ENCODE measurements at regions not wholly inside any gene's neighbourhood (a gene's known extent, or its start where the extent isn't known, plus 50 kb on each side); places are given as distances from the start of the nearest gene placed in this dataset.
"Not testable (repeated sequence)": the region's sequence is repeated elsewhere in the genome, so short reads cannot be mapped to it uniquely, and the experiment has no call there.

GRCh38 chr11:71772193-71772592 lies 60.8 kb upstream of the DEFB108B start:
- TF ChIP-seq POLR2A, CTCF (IDR thresholded peaks at IDR 0.05): not testable (repeated sequence)
